ENCODE measurements at regions not wholly inside any gene's neighbourhood (a gene's known extent, or its start where the extent isn't known, plus 50 kb on each side); places are given as distances from the start of the nearest gene placed in this dataset.

- Histone ChIP-seq H2AFZ (ENCODE audit: control insufficient read depth, low read length) (no peak overlapping the region), H3K4me2 (ENCODE audit: control insufficient read depth, extremely low read depth, insufficient read depth, low read depth, low read length) (no peak overlapping the region), H3K79me2 (ENCODE audit: control insufficient read depth, insufficient read depth, low read length) (no peaks in the 10 kb centered on the region), H3K9me3 (ENCODE audit: control insufficient read depth, low read depth, low read length) (no peaks in the 10 kb centered on the region), H3K4me3 (ENCODE audit: control insufficient read depth in 2 of 3, extremely low read depth in 1 of 3, insufficient read depth in 2 of 3, low read depth in 1 of 3, low read length in 3 of 3) (no peak overlapping the region), H3K4me1 (ENCODE audit: control insufficient read depth, extremely low read depth, insufficient read depth, low read length) (no peaks in the 10 kb centered on the region), H4K20me1 (ENCODE audit: control insufficient read depth, extremely low read depth, insufficient read depth, low read length) (no peaks in the 10 kb centered on the region), H3K27ac (ENCODE audit: control insufficient read depth, insufficient read depth, low read length) (no peak overlapping the region), H3K9me1 (ENCODE audit: control insufficient read depth, extremely low read depth, insufficient read depth, low read length) (no peaks in the 10 kb centered on the region), H3K9ac (ENCODE audit: control insufficient read depth, extremely low read depth, insufficient read depth, low read length) (no peak overlapping the region), H3K27me3 (ENCODE audit: control insufficient read depth, extremely low read depth, insufficient read depth, low read length) (no peaks in the 10 kb centered on the region), H3K36me3 (ENCODE audit: control insufficient read depth in 2 of 2, extremely low read depth in 1 of 2, insufficient read depth in 2 of 2, low read length in 2 of 2) (no peaks in the 10 kb centered on the region)
- no peak for DNase-seq (ENCODE audit: low read depth, low spot score)
- TF ChIP-seq EZH2 (IDR thresholded peaks at IDR 0.05; ENCODE audit: low read length) (no peak), CTCF (optimal IDR thresholded peaks at IDR 0.05 in 1 of 3, IDR thresholded peaks at IDR 0.05 in 1 of 3, conservative IDR thresholded peaks at IDR 0.05 in 1 of 3; ENCODE audit: extremely low read depth in 1 of 3, insufficient read depth in 2 of 3, low read length in 3 of 3) (no peak)
- no peak for FAIRE-seq
- dilution Hi-C loops (cut with MboI; ENCODE audit: extremely low pct_ligation_motif_present, low sequenced_read_pairs) = no loop called here
These were observed 153.1 kb downstream of the TRIM36 start for GRCh38 chr5:115016646-115017045.

GRCh38 chr5:114999176-114999575, 170.5 kb downstream of the TRIM36 start:
- DNase-seq (ENCODE audit: low read depth, low spot score) (no peak), FAIRE-seq (no peak)
- no peaks in the 10 kb centered on the region for H3K4me1 ChIP-seq (ENCODE audit: control insufficient read depth, extremely low read depth, insufficient read depth, low read length)
- no peak overlapping the region for H3K4me2 ChIP-seq (ENCODE audit: control insufficient read depth, extremely low read depth, insufficient read depth, low read depth, low read length)
- no peak for TF ChIP-seq CTCF (optimal IDR thresholded peaks at IDR 0.05 in 1 of 3, IDR thresholded peaks at IDR 0.05 in 1 of 3, conservative IDR thresholded peaks at IDR 0.05 in 1 of 3; ENCODE audit: extremely low read depth in 1 of 3, insufficient read depth in 2 of 3, low read length in 3 of 3)
- TF ChIP-seq EZH2 (IDR thresholded peaks at IDR 0.05; ENCODE audit: low read length) = no peak
- no peak overlapping the region for H3K4me3 ChIP-seq (ENCODE audit: control insufficient read depth in 2 of 3, extremely low read depth in 1 of 3, insufficient read depth in 2 of 3, low read depth in 1 of 3, low read length in 3 of 3)
- no peaks in the 10 kb centered on the region for H3K9me3 ChIP-seq (ENCODE audit: control insufficient read depth, low read depth, low read length)
- H3K9ac ChIP-seq (ENCODE audit: control insufficient read depth, extremely low read depth, insufficient read depth, low read length) = no peak overlapping the region
- H3K36me3 ChIP-seq (ENCODE audit: control insufficient read depth in 2 of 2, extremely low read depth in 1 of 2, insufficient read depth in 2 of 2, low read length in 2 of 2) = no peaks in the 10 kb centered on the region
- H2AFZ ChIP-seq (ENCODE audit: control insufficient read depth, low read length) = no peak overlapping the region
- H3K9me1 ChIP-seq (ENCODE audit: control insufficient read depth, extremely low read depth, insufficient read depth, low read length) = no peaks in the 10 kb centered on the region
- H3K79me2 ChIP-seq (ENCODE audit: control insufficient read depth, insufficient read depth, low read length) = no peaks in the 10 kb centered on the region
- H4K20me1 ChIP-seq (ENCODE audit: control insufficient read depth, extremely low read depth, insufficient read depth, low read length) = no peaks in the 10 kb centered on the region
- no peaks in the 10 kb centered on the region for H3K27me3 ChIP-seq (ENCODE audit: control insufficient read depth, extremely low read depth, insufficient read depth, low read length)
- dilution Hi-C loops (cut with MboI; ENCODE audit: extremely low pct_ligation_motif_present, low sequenced_read_pairs) = no loop called here
- no peak overlapping the region for H3K27ac ChIP-seq (ENCODE audit: control insufficient read depth, insufficient read depth, low read length)
